Mesothelial cell of epicardium (in vitro differentiated cells): ENCODE measurements at regions not wholly inside any gene's neighbourhood (a gene's known extent, or its start where the extent isn't known, plus 50 kb on each side); places are given as distances from the start of the nearest gene placed in this dataset.

Experiments
- DNase-seq, 2 experiments: peaks; one replicate each; pipeline ENCODE4 v3.0.0; 2021; ENCODE audit warnings: low spot score in 2 of 2; ENCODE audit not compliant: unreplicated experiment in 2 of 2
- H3K27ac Mint-ChIP-seq: 2 replicates; pipeline ENCODE4 v1.8.0; 2021; ENCODE audit warnings: mixed read lengths
- H3K27me3 Mint-ChIP-seq: 2 replicates; pipeline ENCODE4 v1.8.0; 2021; ENCODE audit warnings: low read depth, mixed read lengths
- H3K36me3 Mint-ChIP-seq: 2 replicates; pipeline ENCODE4 v1.8.0; 2021; ENCODE audit warnings: mixed read lengths
- H3K4me1 Mint-ChIP-seq: 2 replicates; pipeline ENCODE4 v1.8.0; 2021; ENCODE audit warnings: mixed read lengths
- H3K4me3 Mint-ChIP-seq: 2 replicates; pipeline ENCODE4 v1.8.0; 2021; ENCODE audit warnings: mild to moderate bottlenecking, moderate library complexity, mixed read lengths
- H3K9me3 Mint-ChIP-seq: 2 replicates; pipeline ENCODE4 v1.8.0; 2021; ENCODE audit warnings: mixed read lengths
- CTCF ChIP-seq: fragments of 200-600 bp; sonication (generic); IDR thresholded peaks from one replicate; pipeline ENCODE4 v1.5.0; 2021; ENCODE audit warnings: antibody characterized with exemption; ENCODE audit not compliant: unreplicated experiment

- Mint-ChIP-seq H3K27me3 (peaks cover 61% of the 10 kb centered on the region), H3K9me3 (no peaks in the 10 kb centered on the region), H3K4me1 (no peaks in the 10 kb centered on the region), H3K4me3 (no peak overlapping the region), H3K27ac (no peak overlapping the region), H3K36me3 (no peaks in the 10 kb centered on the region)
- no peak for DNase-seq
- no peak for TF ChIP-seq CTCF
Observed at GRCh38 chr9:36764364-36765076, 191.8 kb downstream of the MELK start.

GRCh38 chr9:36765077-36765390, 192.3 kb downstream of the MELK start:
- peaks cover 61% of the 10 kb centered on the region for H3K27me3 Mint-ChIP-seq

DNA sequence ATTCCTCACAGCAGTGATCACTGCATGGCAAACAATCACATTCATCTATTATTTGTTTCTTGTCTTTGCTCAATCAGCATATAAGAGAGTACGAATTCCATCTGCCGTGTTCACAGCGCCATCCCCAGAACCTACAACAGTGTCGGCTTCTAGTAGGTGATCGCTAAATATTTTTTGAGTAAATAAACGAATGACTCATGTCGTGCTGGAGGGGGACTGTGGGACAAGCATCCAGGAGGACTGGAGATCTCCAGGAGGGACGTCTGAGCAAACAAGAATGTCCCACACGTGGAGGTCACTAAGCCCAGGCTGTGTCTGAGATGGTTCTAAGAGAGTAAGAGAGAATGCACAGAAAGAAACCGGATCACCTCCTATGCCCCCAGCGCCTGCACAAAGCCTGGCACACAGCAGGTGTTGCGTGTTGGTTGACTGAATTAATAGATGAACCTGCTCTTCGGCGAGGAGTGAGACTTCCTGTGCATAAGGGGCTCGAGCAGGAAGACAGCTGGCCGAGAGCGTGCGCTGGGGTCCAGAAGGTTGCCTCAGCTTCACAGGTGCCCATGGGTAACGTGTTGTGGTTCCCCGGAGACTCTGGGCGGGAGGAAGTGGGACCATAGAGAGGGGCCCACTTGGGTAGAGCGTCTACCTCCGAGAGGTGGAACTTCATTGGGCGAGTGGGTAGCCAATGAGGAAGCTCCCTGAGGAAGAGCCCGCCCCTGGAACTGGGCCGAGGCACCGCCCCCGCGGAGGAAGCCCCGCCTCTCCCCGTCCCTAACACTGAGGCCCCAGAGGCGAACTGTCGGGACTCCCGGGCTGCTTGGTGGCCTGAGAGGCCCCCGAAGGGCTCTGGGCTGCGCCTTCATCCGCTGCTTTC, 193.0 kb downstream of the MELK start:
- Mint-ChIP-seq H3K27me3 (peaks cover 59% of the 10 kb centered on the region), H3K4me1 (no peaks in the 10 kb centered on the region), H3K36me3 (no peaks in the 10 kb centered on the region), H3K9me3 (no peaks in the 10 kb centered on the region), H3K27ac (no peak overlapping the region), H3K4me3 (peak overlapping the region; percentile 44)
- DNase-seq, result peak; percentile 44 to 72
- no peak for TF ChIP-seq CTCF

More at GRCh38 chr9:36765077-36765390, 192.3 kb downstream of the MELK start:
- Mint-ChIP-seq H3K27ac (no peak overlapping the region), H3K4me3 (no peak overlapping the region), H3K4me1 (no peaks in the 10 kb centered on the region), H3K36me3 (no peaks in the 10 kb centered on the region), H3K9me3 (no peaks in the 10 kb centered on the region)
- no peak for TF ChIP-seq CTCF
- DNase-seq, result no peak

GRCh38 chr9:36768677-36769076, 196.0 kb downstream of the MELK start:
- Mint-ChIP-seq H3K9me3 (no peaks in the 10 kb centered on the region), H3K4me1 (no peaks in the 10 kb centered on the region), H3K27me3 (peaks cover 63% of the 10 kb centered on the region), H3K36me3 (no peaks in the 10 kb centered on the region), H3K4me3 (no peak overlapping the region), H3K27ac (no peak overlapping the region)
- DNase-seq, result no peak
- TF ChIP-seq CTCF, result no peak

DNA sequence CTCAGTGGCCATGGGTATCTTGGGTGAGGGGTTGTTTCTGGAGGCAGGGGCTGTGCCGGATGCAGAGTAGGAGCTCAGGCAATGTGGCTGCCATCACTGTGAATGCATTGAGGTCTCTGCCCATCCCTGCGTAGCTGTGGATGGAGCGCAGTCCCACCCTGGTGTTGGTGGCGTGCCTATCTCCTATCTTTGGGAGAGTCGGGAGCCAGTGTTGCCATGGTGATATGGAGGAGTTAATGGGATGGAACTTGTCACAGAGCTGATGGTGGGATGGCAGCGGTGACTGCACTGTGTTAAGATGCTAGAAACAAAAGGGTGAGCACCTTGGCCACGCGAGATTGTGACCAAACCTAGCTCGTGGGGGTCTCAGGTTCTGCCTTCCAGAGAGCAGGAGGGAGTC, 197.3 kb downstream of the MELK start:
- H3K4me1 Mint-ChIP-seq, result no peaks in the 10 kb centered on the region
- DNase-seq, result no peak
- no peak overlapping the region for H3K27ac Mint-ChIP-seq
- H3K36me3 Mint-ChIP-seq, result no peaks in the 10 kb centered on the region
- H3K27me3 Mint-ChIP-seq, result peaks cover 70% of the 10 kb centered on the region
- no peak for TF ChIP-seq CTCF
- H3K4me3 Mint-ChIP-seq, result no peak overlapping the region
- H3K9me3 Mint-ChIP-seq, result no peaks in the 10 kb centered on the region
